ENCODE measurements at regions not wholly inside any gene's neighbourhood (a gene's known extent, or its start where the extent isn't known, plus 50 kb on each side); places are given as distances from the start of the nearest gene placed in this dataset.
A peak's percentile ranks its signal among the peaks of the same experiment; 100 is the strongest.

DNA sequence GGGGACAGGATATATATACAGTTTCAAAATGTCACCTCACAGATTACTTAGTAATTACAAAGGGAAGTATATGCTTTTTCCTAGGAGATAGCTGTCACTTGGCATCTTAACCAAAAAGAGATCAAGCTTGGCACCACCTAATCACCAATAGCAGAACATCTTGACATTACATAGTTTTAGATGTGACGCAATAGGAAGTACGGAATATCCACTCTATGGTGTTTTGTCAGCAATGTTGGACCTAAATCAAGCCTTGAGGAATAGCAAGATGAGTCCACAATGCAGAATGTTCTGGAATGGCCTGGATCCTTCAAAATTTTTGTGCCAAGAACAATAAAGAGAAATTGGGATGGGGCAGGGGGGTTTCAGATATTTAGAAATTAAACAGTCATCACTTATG lies 1488.2 kb downstream of the FSTL5 start:
- no peak overlapping the region for H3K4me3 ChIP-seq (ENCODE audit: low read depth, poor library complexity, severe bottlenecking)
- WGBS, 2 donors, result 89 to 96% methylated on average over 2 of the region's 2 CpGs
- intact Hi-C loops (cut with DNase I; ENCODE audit: low total_unique reads), result no loop called here
- DNase-seq (ENCODE audit: low spot score in 2 of 2), result no peak
- no peak for TF ChIP-seq CTCF (IDR thresholded peaks at IDR 0.05)
- no peak for TF ChIP-seq POLR2A (IDR thresholded peaks at IDR 0.05)

DNA sequence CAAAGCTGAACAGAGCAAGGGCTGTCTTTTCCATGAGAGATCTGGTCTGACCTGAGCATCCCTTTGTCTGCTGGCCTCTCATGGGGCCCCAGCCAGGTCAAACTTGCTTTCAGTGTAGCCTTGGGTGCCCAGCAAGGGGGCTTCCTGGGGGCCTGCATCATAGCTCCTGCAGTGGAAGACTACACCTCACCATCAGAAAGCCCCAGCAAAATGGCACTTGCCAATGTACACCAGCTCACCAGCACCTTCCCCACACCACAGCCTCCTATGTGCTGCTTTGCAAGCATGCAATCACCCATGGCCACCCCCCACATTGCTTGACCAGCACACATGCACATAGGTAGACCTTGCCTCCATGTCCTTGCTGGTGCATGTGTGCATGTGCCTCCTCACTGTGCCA lies 1478.1 kb downstream of the FSTL5 start:
- peak in 1 of 2 donors; percentile 63 for DNase-seq (ENCODE audit: low spot score in 2 of 2)
- TF ChIP-seq CTCF (IDR thresholded peaks at IDR 0.05) (no peak), POLR2A (IDR thresholded peaks at IDR 0.05) (no peak)
- intact Hi-C loops (cut with DNase I; ENCODE audit: low total_unique reads), result no loop called here
- H3K4me3 ChIP-seq (ENCODE audit: low read depth, poor library complexity, severe bottlenecking), result no peak overlapping the region

DNA sequence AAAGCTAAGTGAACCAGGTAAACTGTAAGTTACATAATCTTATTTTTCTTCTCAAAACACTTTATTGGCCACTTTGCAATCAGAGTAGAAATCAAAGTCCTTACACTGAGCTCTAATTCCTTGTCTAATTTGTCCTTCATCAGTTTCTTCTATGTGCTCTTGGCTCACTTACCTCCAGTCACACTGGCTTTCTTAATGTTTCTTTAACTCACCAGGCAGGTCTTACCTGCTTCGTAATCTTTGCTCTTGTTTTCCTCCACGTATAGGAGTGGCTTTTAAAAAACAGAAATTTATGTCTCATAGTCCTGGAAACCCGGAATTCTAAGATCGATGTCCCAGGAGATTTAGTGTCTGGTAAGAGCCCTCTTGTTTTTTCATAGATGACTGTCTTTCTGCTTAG lies 1462.1 kb downstream of the FSTL5 start:
- TF ChIP-seq CTCF (IDR thresholded peaks at IDR 0.05) (no peak), POLR2A (IDR thresholded peaks at IDR 0.05) (no peak)
- H3K4me3 ChIP-seq (ENCODE audit: low read depth, poor library complexity, severe bottlenecking), result no peak overlapping the region
- intact Hi-C loops (cut with DNase I; ENCODE audit: low total_unique reads), result no loop called here
- no peak for DNase-seq (ENCODE audit: low spot score in 2 of 2)
- 44 to 57% methylated on average over 4 of the region's 4 CpGs for WGBS, 2 donors

GRCh38 chr4:160709026-160709425 lies 1454.8 kb downstream of the FSTL5 start:
- WGBS, 2 donors, result 40 to 51% methylated on average over 2 of the region's 2 CpGs
- TF ChIP-seq POLR2A (IDR thresholded peaks at IDR 0.05) (no peak), CTCF (IDR thresholded peaks at IDR 0.05) (no peak)
- no peak overlapping the region for H3K4me3 ChIP-seq (ENCODE audit: low read depth, poor library complexity, severe bottlenecking)
- no peak for DNase-seq (ENCODE audit: low spot score in 2 of 2)
- intact Hi-C loops (cut with DNase I; ENCODE audit: low total_unique reads), result no loop called here

GRCh38 chr4:160709546-160709945 lies 1454.3 kb downstream of the FSTL5 start:
- 93 to 98% methylated on average over 1 of the region's 1 CpG for WGBS, 2 donors
- TF ChIP-seq POLR2A (IDR thresholded peaks at IDR 0.05) (no peak), CTCF (IDR thresholded peaks at IDR 0.05) (no peak)
- intact Hi-C loops (cut with DNase I; ENCODE audit: low total_unique reads), result no loop called here
- no peak for DNase-seq (ENCODE audit: low spot score in 2 of 2)
- no peak overlapping the region for H3K4me3 ChIP-seq (ENCODE audit: low read depth, poor library complexity, severe bottlenecking)

DNA sequence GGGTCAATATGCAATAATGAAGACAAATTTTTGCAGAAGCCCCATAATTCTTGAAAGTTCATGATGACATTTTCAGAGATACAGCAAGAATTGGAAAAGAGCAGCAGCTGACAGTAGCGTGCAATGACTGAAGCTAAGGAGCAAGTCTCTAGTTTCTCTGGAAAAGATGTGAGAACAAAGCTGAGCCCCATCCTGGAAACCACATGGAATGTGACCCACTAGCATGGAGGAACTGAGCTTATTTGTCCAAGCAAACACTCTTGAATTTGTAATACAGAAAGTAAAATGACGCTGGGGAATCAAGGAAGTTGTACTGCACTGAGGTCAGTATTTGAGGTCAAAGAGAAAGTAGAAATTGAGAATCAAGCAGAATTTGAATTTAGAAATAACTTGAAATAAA lies 1447.2 kb downstream of the FSTL5 start:
- no peak for TF ChIP-seq POLR2A (IDR thresholded peaks at IDR 0.05)
- TF ChIP-seq CTCF (IDR thresholded peaks at IDR 0.05), result no peak
- H3K4me3 ChIP-seq (ENCODE audit: low read depth, poor library complexity, severe bottlenecking), result no peak overlapping the region
- 87 to 88% methylated on average over 2 of the region's 2 CpGs for WGBS, 2 donors
- DNase-seq (ENCODE audit: low spot score in 2 of 2), result no peak
- intact Hi-C loops (cut with DNase I; ENCODE audit: low total_unique reads), result no loop called here

Measured in lower leg skin (tissue), 4 donors.